ENCODE measurements at regions not wholly inside any gene's neighbourhood (a gene's known extent, or its start where the extent isn't known, plus 50 kb on each side); places are given as distances from the start of the nearest gene placed in this dataset.

GRCh38 chr1:194653385-194653784 is 1467.0 kb upstream of the B3GALT2 start:
- H3K9me1 ChIP-seq (replicated peaks; ENCODE audit: control insufficient read depth, extremely low read depth, insufficient read depth, low read length), result no peaks in the 10 kb centered on the region
- no peak overlapping the region for H3K4me3 ChIP-seq (replicated peaks in 1 of 3; ENCODE audit: insufficient read depth in 1 of 3, low read depth in 1 of 3, low read length in 3 of 3)
- BruUV-seq (replicated peaks), result no TSS peak
- H3K27ac ChIP-seq (ENCODE audit: insufficient read depth, low read depth, low read length), result no peak overlapping the region
- no peaks in the 10 kb centered on the region for H3K36me3 ChIP-seq (ENCODE audit: control insufficient read depth in 2 of 2, extremely low read depth in 1 of 2, insufficient read depth in 2 of 2, low read length in 2 of 2)
- CTCF ChIA-PET, result no interaction called here
- TF ChIP-seq EZH2 (IDR thresholded peaks at IDR 0.05; ENCODE audit: borderline replicate concordance, low read depth, low read length, severe bottlenecking) (no peak), FOS (IDR thresholded peaks at IDR 0.05; ENCODE audit: borderline replicate concordance, insufficient read depth, low read length) (no peak), MYC (IDR thresholded peaks at IDR 0.05; ENCODE audit: low read depth, low read length) (no peak), CTCF (IDR thresholded peaks at IDR 0.05; ENCODE audit: extremely low read depth in 1 of 2, insufficient read depth in 1 of 2, low read depth in 1 of 2, low read length in 2 of 2) (no peak), POLR2A (IDR thresholded peaks at IDR 0.05; ENCODE audit: low read depth, low read length) (no peak)
- H3K27me3 ChIP-seq (ENCODE audit: control insufficient read depth in 2 of 2, insufficient read depth in 2 of 2, low read length in 2 of 2), result no peaks in the 10 kb centered on the region
- intact Hi-C loops (cut with micrococcal nuclease), result no loop called here
- no peaks in the 10 kb centered on the region for H3K79me2 ChIP-seq (ENCODE audit: control insufficient read depth, insufficient read depth, low read length)
- no peak for FAIRE-seq
- H4K20me1 ChIP-seq (replicated peaks; ENCODE audit: control insufficient read depth, extremely low read depth, insufficient read depth, low read length), result no peaks in the 10 kb centered on the region
- no peak overlapping the region for H3K9ac ChIP-seq (replicated peaks; ENCODE audit: extremely low read depth, insufficient read depth, low read length)
- dilution Hi-C loops (cut with MboI; ENCODE audit: extremely low pct_ligation_motif_present, low sequenced_read_pairs), result no loop called here
- no peak overlapping the region for H2AFZ ChIP-seq (ENCODE audit: low read depth, low read length)
- no peak overlapping the region for H3K4me2 ChIP-seq (ENCODE audit: insufficient read depth, low read length)
- no peaks in the 10 kb centered on the region for H3K4me1 ChIP-seq (ENCODE audit: control insufficient read depth, extremely low read depth, insufficient read depth, low read length)
- POLR2A ChIA-PET, result no interaction called here
- no peaks in the 10 kb centered on the region for H3K9me3 ChIP-seq (replicated peaks; ENCODE audit: control insufficient read depth, insufficient read depth, low read length)
- DNase-seq (ENCODE audit: low read depth, low spot score), result no peak

GRCh38 chr1:194647118-194647517 is 1460.7 kb upstream of the B3GALT2 start:
- CTCF ChIA-PET, result no interaction called here
- no peaks in the 10 kb centered on the region for H3K4me1 ChIP-seq (ENCODE audit: control insufficient read depth, extremely low read depth, insufficient read depth, low read length)
- H3K4me2 ChIP-seq (ENCODE audit: insufficient read depth, low read length), result no peak overlapping the region
- no peaks in the 10 kb centered on the region for H3K36me3 ChIP-seq (ENCODE audit: control insufficient read depth in 2 of 2, extremely low read depth in 1 of 2, insufficient read depth in 2 of 2, low read length in 2 of 2)
- H3K4me3 ChIP-seq (replicated peaks in 1 of 3; ENCODE audit: insufficient read depth in 1 of 3, low read depth in 1 of 3, low read length in 3 of 3), result no peak overlapping the region
- H3K27me3 ChIP-seq (ENCODE audit: control insufficient read depth in 2 of 2, insufficient read depth in 2 of 2, low read length in 2 of 2), result no peaks in the 10 kb centered on the region
- POLR2A ChIA-PET, result no interaction called here
- no peaks in the 10 kb centered on the region for H3K9me1 ChIP-seq (replicated peaks; ENCODE audit: control insufficient read depth, extremely low read depth, insufficient read depth, low read length)
- intact Hi-C loops (cut with micrococcal nuclease) (no loop called here), dilution Hi-C loops (cut with MboI; ENCODE audit: extremely low pct_ligation_motif_present, low sequenced_read_pairs) (no loop called here)
- TF ChIP-seq MYC (IDR thresholded peaks at IDR 0.05; ENCODE audit: low read depth, low read length), result no peak
- TF ChIP-seq POLR2AphosphoS5 (IDR thresholded peaks at IDR 0.05; ENCODE audit: insufficient read depth, low read depth, low read length), result no peak
- TF ChIP-seq CTCF (IDR thresholded peaks at IDR 0.05; ENCODE audit: extremely low read depth in 1 of 2, insufficient read depth in 1 of 2, low read depth in 1 of 2, low read length in 2 of 2), result no peak
- no peak for TF ChIP-seq GATA2 (IDR thresholded peaks at IDR 0.05; ENCODE audit: insufficient read depth, insufficient read length, low read depth, low read length)
- TF ChIP-seq FOS (IDR thresholded peaks at IDR 0.05; ENCODE audit: borderline replicate concordance, insufficient read depth, low read length), result no peak
- TF ChIP-seq EZH2 (IDR thresholded peaks at IDR 0.05; ENCODE audit: borderline replicate concordance, low read depth, low read length, severe bottlenecking), result no peak
- H4K20me1 ChIP-seq (replicated peaks; ENCODE audit: control insufficient read depth, extremely low read depth, insufficient read depth, low read length), result no peaks in the 10 kb centered on the region
- FAIRE-seq, result no peak
- no peaks in the 10 kb centered on the region for H3K79me2 ChIP-seq (ENCODE audit: control insufficient read depth, insufficient read depth, low read length)
- no peak overlapping the region for H2AFZ ChIP-seq (ENCODE audit: low read depth, low read length)
- no peak overlapping the region for H3K27ac ChIP-seq (ENCODE audit: insufficient read depth, low read depth, low read length)
- peaks cover 2% of the 10 kb centered on the region for H3K9me3 ChIP-seq (replicated peaks; ENCODE audit: control insufficient read depth, insufficient read depth, low read length)
- no peak for DNase-seq (ENCODE audit: low read depth, low spot score)
- BruUV-seq (replicated peaks), result no TSS peak
- H3K9ac ChIP-seq (replicated peaks; ENCODE audit: extremely low read depth, insufficient read depth, low read length), result no peak overlapping the region
